Posterior vena cava (tissue), 2 donors: ENCODE measurements at regions not wholly inside any gene's neighbourhood (a gene's known extent, or its start where the extent isn't known, plus 50 kb on each side); places are given as distances from the start of the nearest gene placed in this dataset.
A peak's percentile ranks its signal among the peaks of the same experiment; 100 is the strongest.

Experiments used
- DNase-seq: peaks from one replicate; pipeline ENCODE4 v3.0.0-alpha.2; 2020; ENCODE audit warnings: low spot score
- intact Hi-C, 2 donors: fragments of 100-400 bp; cut with DNase I; formaldehyde crosslinking; loops; one replicate each; pipeline versions ENCODE4 v1.14.1 to v1.14.2; 2022 to 2023
- donor health status: DM: yes; HTN: yes; CAD: no.
- donor health status: DM: yes; HTN: yes; CAD: no.

GRCh38 chr1:244239261-244239770 lies 188.2 kb downstream of the ZBTB18 start:
- intact Hi-C loops, result no loop called here
- DNase-seq, result no peak

- no peak for DNase-seq
- intact Hi-C loops, result no loop called here
These were observed 190.4 kb downstream of the ZBTB18 start for GRCh38 chr1:244241438-244241837.

- intact Hi-C loops, result no loop called here
These were observed 191.4 kb downstream of the ZBTB18 start for GRCh38 chr1:244242446-244242845.

GRCh38 chr1:244246334-244246733 lies 195.3 kb downstream of the ZBTB18 start:
- intact Hi-C loops, result no loop called here
- DNase-seq, result no peak

More at GRCh38 chr1:244242446-244242845, 191.4 kb downstream of the ZBTB18 start:
- DNase-seq, result no peak

- intact Hi-C loops, result no loop called here
- no peak for DNase-seq
These were observed 197.3 kb downstream of the ZBTB18 start for GRCh38 chr1:244248426-244248825.

DNA sequence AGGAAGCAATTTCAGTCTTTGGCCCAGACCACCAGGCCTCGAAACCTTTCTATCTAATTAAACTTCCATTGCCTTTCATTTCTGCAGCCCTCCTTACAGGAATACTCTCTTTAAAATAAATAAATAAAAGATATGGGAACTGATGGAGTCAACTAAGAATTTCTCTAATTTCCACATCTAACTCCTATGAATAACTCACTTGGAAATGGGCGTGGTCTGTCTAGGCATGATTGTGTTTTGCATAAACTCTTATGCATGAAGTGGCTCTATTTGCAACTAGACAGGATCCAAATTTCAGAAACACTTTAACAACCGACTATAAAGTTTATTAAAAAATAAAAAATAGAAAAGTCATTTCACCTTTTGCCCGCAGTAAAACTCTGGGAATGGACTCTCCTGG lies 199.5 kb downstream of the ADSS2 start:
- no peak for DNase-seq
- intact Hi-C loops, result no loop called here

- no peak for DNase-seq
- intact Hi-C loops, result no loop called here
These were observed 197.2 kb downstream of the ADSS2 start for GRCh38 chr1:244254467-244254866.

DNA sequence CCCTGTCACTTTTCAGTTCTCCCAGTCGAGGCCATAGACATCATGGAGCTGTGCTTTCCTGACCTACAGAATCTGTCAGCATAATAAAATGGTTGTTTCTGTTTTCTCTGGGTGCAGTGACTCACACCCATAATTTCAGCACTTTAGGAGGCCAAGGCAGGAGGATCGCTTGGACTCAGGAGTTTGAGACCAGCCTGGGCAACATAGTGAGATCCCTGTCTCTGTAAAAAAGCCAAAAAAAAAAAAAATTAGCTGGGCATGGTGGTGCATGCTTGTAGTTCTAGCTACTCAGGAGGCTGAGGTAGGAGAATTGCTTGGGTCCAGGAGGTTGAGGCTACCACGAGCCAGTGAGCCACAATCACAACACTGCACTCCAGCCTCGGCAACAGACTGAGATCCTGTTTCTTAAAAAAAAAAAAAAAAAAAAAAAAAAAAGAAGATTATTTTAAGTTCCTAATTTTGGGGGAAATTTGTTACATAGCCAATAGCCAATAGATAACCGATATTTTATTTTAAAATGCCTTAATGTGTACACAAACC lies 196.2 kb downstream of the ADSS2 start:
- intact Hi-C loops, result no loop called here
- DNase-seq, result no peak

DNA sequence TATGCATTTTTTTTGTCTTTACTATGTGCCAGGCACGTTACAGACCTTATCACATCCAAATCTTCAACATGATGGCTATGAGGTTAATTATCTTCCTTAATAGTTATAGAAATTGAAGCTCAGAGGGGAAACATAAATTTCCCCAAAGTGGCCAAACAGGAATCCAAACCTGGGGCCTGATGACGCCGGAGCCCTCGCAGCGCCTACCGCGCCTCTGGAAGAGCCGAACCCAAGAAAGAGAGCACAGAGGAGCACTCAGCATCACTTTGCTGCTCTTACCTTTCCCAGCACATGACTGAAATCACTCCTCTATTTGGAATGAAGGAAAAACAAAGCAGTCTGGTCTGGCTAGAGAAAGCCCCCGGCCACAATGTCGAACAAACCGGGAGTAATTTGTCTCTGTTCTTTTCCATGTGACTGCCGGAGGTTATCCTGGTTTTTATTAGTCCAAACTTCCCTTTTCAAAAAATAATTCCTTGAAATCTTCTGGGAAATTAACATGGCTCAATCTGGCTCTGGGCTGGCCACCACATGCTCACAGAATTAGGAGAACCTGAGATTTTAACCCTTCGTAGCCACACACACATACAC lies 195.5 kb downstream of the ADSS2 start:
- DNase-seq, result no peak
- intact Hi-C loops, result no loop called here

DNA sequence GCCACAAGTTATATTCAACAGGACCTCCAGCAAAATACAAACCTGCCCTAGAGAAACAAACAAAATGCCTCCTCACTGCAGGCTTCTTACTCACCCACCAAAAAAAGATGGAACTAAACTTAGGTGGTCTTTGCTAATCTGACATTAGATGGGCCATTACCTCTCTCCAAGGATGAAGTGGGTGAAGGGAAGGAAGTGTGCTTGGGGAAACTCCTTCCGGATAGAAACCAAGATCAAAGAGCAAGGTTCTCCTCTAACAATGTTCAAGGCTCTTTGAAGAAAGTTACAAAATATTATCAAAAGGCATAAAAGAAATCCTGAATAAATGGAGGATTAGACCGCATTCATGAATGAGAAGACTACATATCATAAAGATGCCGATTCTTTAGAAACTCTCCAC lies 187.5 kb downstream of the ADSS2 start:
- intact Hi-C loops, result no loop called here
- no peak for DNase-seq

GRCh38 chr1:244265507-244265906 lies 186.2 kb downstream of the ADSS2 start:
- intact Hi-C loops, result no loop called here
- no peak for DNase-seq

GRCh38 chr1:244269169-244269568 lies 182.5 kb downstream of the ADSS2 start:
- DNase-seq, result no peak
- intact Hi-C loops, result no loop called here

GRCh38 chr1:244271004-244271403 lies 180.7 kb downstream of the ADSS2 start:
- no peak for DNase-seq
- intact Hi-C loops, result no loop called here

- intact Hi-C loops, result no loop called here
- DNase-seq, result no peak
These were observed 179.9 kb downstream of the ADSS2 start for GRCh38 chr1:244271691-244272308.

- DNase-seq, result peak; percentile 85
- intact Hi-C loops, result no loop called here
These were observed 179.0 kb downstream of the ADSS2 start for GRCh38 chr1:244272471-244273261.

GRCh38 chr1:244273262-244273844 lies 178.4 kb downstream of the ADSS2 start:
- DNase-seq, result no peak
- intact Hi-C loops, result no loop called here

- peak; percentile 86 for DNase-seq
- intact Hi-C loops, result no loop called here
These were observed 177.7 kb downstream of the ADSS2 start for GRCh38 chr1:244273845-244274619.

DNA sequence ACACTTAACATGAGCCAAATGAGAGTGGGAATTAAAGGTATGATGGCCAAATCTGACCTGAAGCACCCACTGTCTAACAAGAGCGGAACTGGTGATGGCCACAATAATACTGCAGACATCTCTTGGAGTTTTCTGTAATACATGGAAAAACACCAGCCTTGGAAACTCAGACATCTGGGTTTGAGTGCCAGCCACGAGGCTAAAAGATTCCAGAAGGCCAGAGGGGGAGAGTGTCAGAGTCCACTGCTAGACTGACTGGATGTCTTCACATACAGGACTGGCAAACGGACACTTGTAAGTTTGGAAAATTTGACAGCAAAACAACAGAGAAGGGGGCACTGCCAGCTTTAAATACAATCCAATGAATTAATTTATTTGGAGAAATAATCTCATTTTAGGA lies 175.1 kb downstream of the ADSS2 start:
- intact Hi-C loops, result no loop called here
- DNase-seq, result no peak

DNA sequence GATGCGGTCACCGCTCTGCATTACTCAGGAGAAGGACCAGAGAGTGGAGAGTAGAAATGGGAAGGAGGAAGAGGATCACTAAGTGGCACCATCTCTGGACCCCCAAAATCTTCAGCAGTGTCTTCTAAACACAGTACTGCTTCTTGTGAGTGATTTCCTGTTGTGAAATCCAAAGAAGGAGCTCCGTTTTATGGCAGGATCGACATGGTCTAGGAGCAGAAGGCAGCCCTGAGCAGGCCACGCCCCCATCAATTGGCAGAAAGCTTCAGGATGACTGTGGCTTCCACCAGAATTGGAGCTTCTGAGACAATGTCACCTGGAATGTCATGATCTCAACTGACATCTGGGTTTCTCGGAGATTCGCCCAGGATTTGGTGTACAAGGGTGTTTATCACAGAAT lies 171.5 kb downstream of the ADSS2 start:
- DNase-seq, result no peak

More for the DNA sequence above, 171.5 kb downstream of the ADSS2 start:
- intact Hi-C loops, result loop anchor here in 1 of 2 donors (10.0 kb wide), 1 partner anchor 925 kb away; no protein-coding TSS in a partner anchor
